ENCODE measurements at regions not wholly inside any gene's neighbourhood (a gene's known extent, or its start where the extent isn't known, plus 50 kb on each side); places are given as distances from the start of the nearest gene placed in this dataset.
"Not testable (repeated sequence)": the region's sequence is repeated elsewhere in the genome, so short reads cannot be mapped to it uniquely, and the experiment has no call there.

DNA sequence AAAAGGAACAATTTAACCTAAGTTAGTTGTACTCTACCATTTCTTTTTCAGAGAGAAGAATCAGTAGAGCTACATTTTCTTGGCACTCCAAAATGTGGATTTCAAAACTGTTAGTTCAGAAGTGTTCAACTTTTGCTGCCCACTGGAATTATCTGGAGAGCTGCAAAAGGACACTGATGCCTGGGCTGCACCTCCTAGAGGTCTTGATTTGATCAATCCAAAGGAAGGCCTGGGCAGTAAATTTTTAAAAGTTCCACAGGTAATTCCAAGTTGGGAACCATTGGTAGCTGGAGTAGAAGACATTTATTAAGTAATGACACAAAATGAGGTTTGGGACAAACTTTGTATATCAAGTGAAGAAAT is 79.3 kb upstream of the HMCN1 start:
- H3K4me3 Mint-ChIP-seq: no peak overlapping the region
- H3K27ac Mint-ChIP-seq (ENCODE audit: low read depth): no peak overlapping the region
- H3K36me3 Mint-ChIP-seq (ENCODE audit: insufficient read depth): no peaks in the 10 kb centered on the region
- no peak for ATAC-seq (replicated peaks; ENCODE audit: extremely low read depth, poor library complexity, severe bottlenecking)
- H3K27me3 Mint-ChIP-seq: no peaks in the 10 kb centered on the region
- H3K4me1 Mint-ChIP-seq: no peaks in the 10 kb centered on the region
- H3K9me3 Mint-ChIP-seq: no peaks in the 10 kb centered on the region
- DNase-seq (ENCODE audit: low spot score in 2 of 2): no peak

DNA sequence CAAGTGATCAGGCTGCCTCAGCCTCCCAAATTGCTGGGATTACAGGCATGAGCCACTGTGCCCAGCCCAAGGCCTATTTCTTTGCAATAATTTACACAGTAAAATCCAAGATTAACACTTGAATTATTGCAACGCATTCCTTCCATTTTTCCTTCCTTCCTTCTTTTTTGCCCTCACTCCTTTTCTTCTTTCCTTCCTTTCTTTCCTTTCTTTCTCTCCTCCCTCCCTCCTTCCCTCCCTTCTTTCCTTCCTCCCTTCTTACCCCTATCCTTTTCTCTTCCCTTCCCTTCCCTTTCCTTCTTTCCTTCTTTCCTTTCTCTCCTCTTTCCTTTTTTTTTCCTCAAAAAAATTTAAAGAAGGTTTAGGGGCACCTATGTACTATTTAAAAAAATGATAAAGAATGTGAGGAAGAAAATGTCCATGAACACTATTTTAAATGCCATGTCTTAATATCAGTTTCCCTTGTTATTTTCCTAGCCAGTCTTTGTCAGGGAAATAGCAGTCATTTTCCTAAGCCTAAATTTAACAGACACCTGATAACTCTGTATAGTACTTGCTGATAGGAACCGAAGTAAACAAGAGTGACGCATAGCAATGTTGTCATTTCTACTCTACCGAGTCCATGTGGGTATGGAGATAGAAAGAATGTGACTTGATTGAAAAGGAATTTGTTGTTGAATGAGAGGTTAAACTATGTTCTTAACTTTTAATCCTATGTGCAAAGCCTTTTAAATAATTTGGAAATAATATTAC is 79.8 kb upstream of the HMCN1 start:
- H3K4me1 Mint-ChIP-seq: no peaks in the 10 kb centered on the region
- no peaks in the 10 kb centered on the region for H3K27me3 Mint-ChIP-seq
- H3K27ac Mint-ChIP-seq (ENCODE audit: low read depth): no peak overlapping the region
- H3K36me3 Mint-ChIP-seq (ENCODE audit: insufficient read depth): no peaks in the 10 kb centered on the region
- ATAC-seq (replicated peaks; ENCODE audit: extremely low read depth, poor library complexity, severe bottlenecking) (no peak), DNase-seq (ENCODE audit: low spot score in 2 of 2) (no peak)
- H3K4me3 Mint-ChIP-seq: no peak overlapping the region
- no peaks in the 10 kb centered on the region for H3K9me3 Mint-ChIP-seq

DNA sequence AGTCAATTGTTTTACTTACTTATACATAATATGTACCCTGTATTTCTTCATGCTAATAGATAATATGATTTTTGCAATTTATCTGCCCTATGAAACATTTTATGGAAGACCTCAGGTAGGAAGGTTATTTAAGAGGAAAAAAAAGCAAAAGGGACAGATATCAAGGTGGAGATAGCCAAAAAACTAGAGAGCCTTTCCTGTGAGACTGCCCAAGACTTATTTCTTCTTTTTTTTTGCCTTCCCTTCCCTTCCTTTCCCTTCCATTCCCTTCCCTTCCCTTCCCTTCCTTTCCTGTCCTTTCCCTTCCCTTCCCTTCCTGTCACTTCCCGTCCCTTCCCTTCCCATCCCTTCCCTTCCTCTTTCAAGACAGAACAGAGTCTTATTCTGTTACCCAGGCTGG is 80.6 kb upstream of the HMCN1 start:
- ATAC-seq (replicated peaks; ENCODE audit: extremely low read depth, poor library complexity, severe bottlenecking) (no peak), DNase-seq (ENCODE audit: low spot score in 2 of 2) (no peak)
- Mint-ChIP-seq H3K27me3 (no peaks in the 10 kb centered on the region), H3K4me3 (no peak overlapping the region), H3K9me3 (no peaks in the 10 kb centered on the region), H3K36me3 (ENCODE audit: insufficient read depth) (no peaks in the 10 kb centered on the region), H3K4me1 (no peaks in the 10 kb centered on the region), H3K27ac (ENCODE audit: low read depth) (no peak overlapping the region)

DNA sequence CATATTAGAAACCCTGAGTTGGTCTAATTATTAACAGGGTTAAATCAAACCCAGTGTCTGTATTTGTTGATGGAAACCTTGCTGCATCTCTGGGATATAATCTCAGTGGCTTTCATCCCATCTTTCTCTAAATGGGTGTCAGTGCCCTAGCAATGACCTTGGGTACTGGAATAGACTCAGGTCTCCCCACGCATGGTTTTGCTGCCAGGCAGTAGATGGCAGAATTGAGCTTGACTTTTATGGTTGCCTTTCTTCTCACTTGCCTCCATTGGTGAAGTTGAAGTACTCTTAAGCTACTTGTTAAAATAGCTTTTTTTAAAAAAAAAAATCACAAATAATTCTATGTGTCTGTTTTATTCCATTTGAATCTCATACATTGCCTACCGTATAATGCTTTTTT is 81.8 kb upstream of the HMCN1 start:
- H3K4me3 Mint-ChIP-seq: no peak overlapping the region
- no peak overlapping the region for H3K27ac Mint-ChIP-seq (ENCODE audit: low read depth)
- ATAC-seq (replicated peaks; ENCODE audit: extremely low read depth, poor library complexity, severe bottlenecking) (no peak), DNase-seq (ENCODE audit: low spot score in 2 of 2) (no peak)
- no peaks in the 10 kb centered on the region for H3K27me3 Mint-ChIP-seq
- no peaks in the 10 kb centered on the region for H3K9me3 Mint-ChIP-seq
- H3K36me3 Mint-ChIP-seq (ENCODE audit: insufficient read depth): no peaks in the 10 kb centered on the region
- H3K4me1 Mint-ChIP-seq: no peaks in the 10 kb centered on the region

DNA sequence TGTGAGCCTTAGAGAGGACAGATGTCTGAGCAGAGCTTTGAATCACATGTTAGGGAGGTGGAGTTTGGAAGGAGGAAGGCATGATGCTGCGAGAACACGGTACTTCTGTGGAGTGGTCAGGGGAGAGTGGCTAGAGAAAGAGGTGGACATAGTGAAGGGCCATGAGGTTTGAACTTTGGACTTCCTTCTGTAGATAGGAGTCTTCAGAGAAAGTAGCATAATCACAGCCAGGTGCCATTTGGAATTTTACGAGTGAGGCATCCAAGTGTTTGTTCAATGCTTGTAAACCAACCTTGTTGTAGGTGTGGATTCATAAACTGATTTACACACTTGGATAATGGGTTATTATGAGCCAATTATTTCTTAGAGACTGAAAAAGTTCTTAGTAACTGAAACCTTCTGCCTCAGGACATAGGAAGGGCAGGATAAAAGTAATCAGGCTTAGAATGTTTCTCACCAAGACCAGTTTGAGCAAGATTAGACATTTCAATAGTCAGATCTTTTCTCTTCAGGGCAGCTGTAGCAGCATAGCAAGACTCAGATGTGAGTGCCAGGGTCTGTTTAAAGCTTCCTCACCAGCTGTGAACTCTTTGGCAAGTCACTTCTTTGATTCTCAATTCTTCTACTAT is 83.5 kb upstream of the HMCN1 start:
- Mint-ChIP-seq H3K27me3 (no peaks in the 10 kb centered on the region), H3K4me3 (no peak overlapping the region)

DNA sequence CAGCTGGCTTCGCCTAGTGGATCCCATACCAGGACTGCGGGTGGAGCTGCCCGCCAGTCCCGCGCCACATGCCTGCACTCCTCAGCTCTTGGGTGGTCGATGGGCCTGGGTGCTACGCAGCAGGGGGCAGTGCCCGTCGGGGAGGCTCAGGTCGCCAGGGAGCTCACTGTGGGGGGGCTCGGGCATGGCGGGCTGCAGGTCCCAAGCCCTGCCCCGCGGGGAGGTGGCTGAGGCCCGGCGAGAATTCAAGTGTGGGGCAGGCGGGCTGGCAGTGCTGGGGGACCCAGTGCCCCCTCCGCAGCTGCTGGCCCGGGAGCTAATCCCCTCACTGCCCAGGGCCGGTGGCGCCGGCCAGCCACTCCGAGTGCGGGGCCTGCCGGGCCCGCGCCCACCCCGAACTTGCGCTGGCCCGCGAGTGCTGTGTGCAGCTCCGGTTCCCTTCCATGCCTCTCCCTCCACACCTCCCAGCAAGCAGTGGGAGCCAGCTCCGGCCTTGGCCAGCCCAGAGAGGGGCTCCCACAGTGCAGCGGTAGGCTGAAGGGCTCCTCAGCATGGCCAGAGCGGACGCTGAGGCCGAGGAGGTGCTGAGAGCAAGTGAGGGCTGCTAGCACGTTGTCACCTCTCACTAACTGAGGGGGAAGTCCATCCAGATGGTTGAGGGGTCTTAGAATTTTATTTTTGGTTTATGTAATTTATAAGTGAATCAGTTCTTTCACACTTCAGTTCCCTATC is 85.2 kb upstream of the HMCN1 start:
- no peak for DNase-seq (ENCODE audit: low spot score in 2 of 2)
- no peaks in the 10 kb centered on the region for H3K36me3 Mint-ChIP-seq (ENCODE audit: insufficient read depth)
- no peak overlapping the region for H3K4me3 Mint-ChIP-seq
- H3K9me3 Mint-ChIP-seq: no peaks in the 10 kb centered on the region
- peaks cover 5% of the 10 kb centered on the region for H3K4me1 Mint-ChIP-seq
- no peak for ATAC-seq (replicated peaks; ENCODE audit: extremely low read depth, poor library complexity, severe bottlenecking)
- no peak overlapping the region for H3K27ac Mint-ChIP-seq (ENCODE audit: low read depth)
- no peaks in the 10 kb centered on the region for H3K27me3 Mint-ChIP-seq

More for the DNA sequence above, 83.5 kb upstream of the HMCN1 start:
- H3K9me3 Mint-ChIP-seq: no peaks in the 10 kb centered on the region
- no peaks in the 10 kb centered on the region for H3K36me3 Mint-ChIP-seq (ENCODE audit: insufficient read depth)
- ATAC-seq (replicated peaks; ENCODE audit: extremely low read depth, poor library complexity, severe bottlenecking) (no peak), DNase-seq (ENCODE audit: low spot score in 2 of 2) (no peak)
- H3K27ac Mint-ChIP-seq (ENCODE audit: low read depth): no peak overlapping the region
- H3K4me1 Mint-ChIP-seq: no peaks in the 10 kb centered on the region

DNA sequence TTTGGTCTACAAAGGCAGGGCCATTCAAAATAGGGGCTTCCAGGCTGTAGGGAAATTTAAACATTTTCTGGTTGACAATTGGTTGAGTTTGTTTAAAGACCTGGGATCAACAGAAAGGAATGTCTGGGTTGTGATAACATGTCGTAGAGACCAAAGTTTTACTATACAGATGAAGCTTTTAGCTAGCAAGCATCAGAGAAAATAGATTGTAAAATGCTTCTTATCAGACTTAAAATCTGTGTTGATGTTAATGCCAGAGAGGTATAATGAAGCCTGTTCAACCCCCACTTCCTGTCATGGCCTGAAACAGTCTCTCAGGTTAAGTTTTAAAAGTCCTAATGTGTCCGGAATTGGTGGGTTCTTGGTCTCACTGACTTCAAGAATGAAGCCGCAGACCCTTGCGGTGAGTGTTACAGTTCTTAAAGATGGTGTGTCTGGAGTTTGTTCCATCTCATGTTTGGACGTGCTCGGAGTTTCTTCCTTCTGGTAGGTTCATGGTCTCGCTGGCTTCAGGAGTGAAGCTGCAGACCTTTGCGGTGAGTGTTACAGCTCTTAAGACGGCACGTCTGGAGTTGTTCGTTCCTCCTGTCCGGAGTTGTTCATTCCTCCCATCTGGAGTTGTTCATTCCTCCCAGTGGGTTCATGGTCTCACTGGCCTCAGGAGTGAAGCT is 86.5 kb upstream of the HMCN1 start:
- not testable (repeated sequence) for H3K36me3 Mint-ChIP-seq (ENCODE audit: insufficient read depth); H3K9me3 Mint-ChIP-seq; ATAC-seq (replicated peaks; ENCODE audit: extremely low read depth, poor library complexity, severe bottlenecking); H3K4me1 Mint-ChIP-seq; H3K27ac Mint-ChIP-seq (ENCODE audit: low read depth); H3K27me3 Mint-ChIP-seq; H3K4me3 Mint-ChIP-seq; DNase-seq (ENCODE audit: low spot score in 2 of 2)

DNA sequence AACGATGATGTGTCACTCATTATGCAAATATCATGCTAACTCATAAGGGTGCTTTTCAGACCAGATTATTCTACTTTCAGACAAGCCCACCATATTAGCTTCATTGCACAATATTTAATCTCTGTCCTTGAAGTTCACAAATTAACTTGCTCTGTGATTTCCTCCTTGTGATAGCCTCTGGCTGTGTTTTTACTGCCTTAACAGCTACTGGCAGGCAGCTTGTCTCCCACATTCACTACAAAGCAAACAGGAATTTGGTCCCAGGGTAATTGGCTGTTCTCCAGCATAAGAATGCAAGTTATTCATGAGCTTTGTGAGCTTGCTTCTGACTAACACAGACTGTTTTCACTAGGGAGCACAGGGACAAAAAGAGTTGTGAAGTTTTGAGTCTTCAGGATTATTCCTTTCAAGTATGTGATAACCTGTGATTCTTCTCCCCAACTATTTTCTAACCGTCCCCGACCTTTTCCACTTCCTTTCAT is 87.9 kb upstream of the HMCN1 start:
- H3K4me3 Mint-ChIP-seq: no peak overlapping the region
- no peaks in the 10 kb centered on the region for H3K9me3 Mint-ChIP-seq
- no peaks in the 10 kb centered on the region for H3K36me3 Mint-ChIP-seq (ENCODE audit: insufficient read depth)
- ATAC-seq (replicated peaks; ENCODE audit: extremely low read depth, poor library complexity, severe bottlenecking) (no peak), DNase-seq (ENCODE audit: low spot score in 2 of 2) (no peak)
- H3K27ac Mint-ChIP-seq (ENCODE audit: low read depth): no peak overlapping the region
- peaks cover 5% of the 10 kb centered on the region for H3K4me1 Mint-ChIP-seq
- H3K27me3 Mint-ChIP-seq: no peaks in the 10 kb centered on the region

DNA sequence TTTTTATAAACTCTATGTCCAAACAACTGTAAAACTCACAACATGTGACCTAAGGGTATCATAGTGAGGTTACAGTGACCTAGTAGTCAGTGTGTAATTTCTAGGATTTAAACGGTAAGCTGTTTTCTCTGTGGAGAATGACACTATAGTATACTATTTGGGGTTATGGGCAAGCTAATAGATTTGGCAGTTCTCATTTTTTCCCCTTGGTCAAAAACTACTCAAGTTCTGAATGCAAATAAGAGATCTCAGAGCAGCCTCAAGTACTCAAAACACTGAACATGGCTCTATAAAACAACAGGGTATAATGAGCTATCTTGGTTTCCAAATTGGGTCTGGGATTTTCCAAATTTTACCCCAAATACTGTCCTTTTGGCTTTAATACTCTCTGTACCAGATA is 88.5 kb upstream of the HMCN1 start:
- Mint-ChIP-seq H3K4me3 (no peak overlapping the region), H3K27me3 (no peaks in the 10 kb centered on the region), H3K4me1 (peaks cover 5% of the 10 kb centered on the region), H3K9me3 (no peaks in the 10 kb centered on the region), H3K36me3 (ENCODE audit: insufficient read depth) (no peaks in the 10 kb centered on the region), H3K27ac (ENCODE audit: low read depth) (no peak overlapping the region)
- DNase-seq (ENCODE audit: low spot score in 2 of 2) (no peak), ATAC-seq (replicated peaks; ENCODE audit: extremely low read depth, poor library complexity, severe bottlenecking) (no peak)

DNA sequence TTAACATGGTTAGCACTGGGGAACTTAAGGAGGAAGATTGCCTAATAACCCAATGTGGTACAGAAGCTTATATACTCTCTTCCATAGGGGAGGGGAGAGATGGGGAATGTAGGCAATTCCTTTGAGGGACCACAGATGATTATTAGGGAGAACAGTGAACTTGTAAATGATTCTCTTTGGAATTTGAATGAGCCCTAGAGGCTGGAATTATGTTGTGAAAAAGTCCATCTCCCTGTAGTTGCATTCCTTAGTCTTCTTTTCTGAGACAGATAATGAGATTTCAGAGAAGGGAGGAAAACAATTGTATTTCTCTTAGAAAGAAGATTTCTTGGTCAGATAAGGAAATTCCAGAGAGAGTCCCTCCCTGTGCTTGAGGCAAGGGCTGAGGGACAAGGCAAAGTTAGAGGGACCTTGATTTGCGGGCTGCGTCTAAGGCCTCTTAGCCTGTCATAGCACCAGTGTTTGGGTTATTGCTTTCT is 89.0 kb upstream of the HMCN1 start:
- DNase-seq (ENCODE audit: low spot score in 2 of 2) (no peak), ATAC-seq (replicated peaks; ENCODE audit: extremely low read depth, poor library complexity, severe bottlenecking) (no peak)
- H3K27ac Mint-ChIP-seq (ENCODE audit: low read depth): no peak overlapping the region
- no peaks in the 10 kb centered on the region for H3K36me3 Mint-ChIP-seq (ENCODE audit: insufficient read depth)
- H3K4me1 Mint-ChIP-seq: peaks cover 5% of the 10 kb centered on the region
- no peaks in the 10 kb centered on the region for H3K27me3 Mint-ChIP-seq
- H3K4me3 Mint-ChIP-seq: no peak overlapping the region
- no peaks in the 10 kb centered on the region for H3K9me3 Mint-ChIP-seq

DNA sequence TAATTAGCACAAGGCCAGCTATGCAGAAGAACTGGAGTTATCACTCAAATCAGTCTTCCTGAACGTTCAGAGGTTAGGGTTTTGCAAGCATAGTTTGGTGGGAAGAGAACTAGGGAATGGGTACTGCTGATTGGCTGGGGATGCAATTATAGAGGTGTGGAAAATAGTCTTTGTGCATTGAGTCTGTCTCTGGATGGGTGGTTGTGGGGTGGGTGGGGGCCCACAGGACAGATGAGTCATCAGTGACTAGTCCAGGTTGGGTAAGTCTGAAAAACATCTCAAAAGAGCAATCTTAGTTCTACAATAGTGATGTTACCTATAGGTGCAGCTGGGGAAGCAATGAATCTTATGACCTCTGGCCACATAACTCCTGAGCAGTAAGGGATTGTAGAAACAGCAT is 89.7 kb upstream of the HMCN1 start:
- Mint-ChIP-seq H3K9me3 (no peaks in the 10 kb centered on the region), H3K4me1 (peaks cover 5% of the 10 kb centered on the region), H3K27ac (ENCODE audit: low read depth) (no peak overlapping the region), H3K4me3 (no peak overlapping the region), H3K27me3 (no peaks in the 10 kb centered on the region), H3K36me3 (ENCODE audit: insufficient read depth) (no peaks in the 10 kb centered on the region)
- ATAC-seq (replicated peaks; ENCODE audit: extremely low read depth, poor library complexity, severe bottlenecking) (no peak), DNase-seq (ENCODE audit: low spot score in 2 of 2) (no peak)

DNA sequence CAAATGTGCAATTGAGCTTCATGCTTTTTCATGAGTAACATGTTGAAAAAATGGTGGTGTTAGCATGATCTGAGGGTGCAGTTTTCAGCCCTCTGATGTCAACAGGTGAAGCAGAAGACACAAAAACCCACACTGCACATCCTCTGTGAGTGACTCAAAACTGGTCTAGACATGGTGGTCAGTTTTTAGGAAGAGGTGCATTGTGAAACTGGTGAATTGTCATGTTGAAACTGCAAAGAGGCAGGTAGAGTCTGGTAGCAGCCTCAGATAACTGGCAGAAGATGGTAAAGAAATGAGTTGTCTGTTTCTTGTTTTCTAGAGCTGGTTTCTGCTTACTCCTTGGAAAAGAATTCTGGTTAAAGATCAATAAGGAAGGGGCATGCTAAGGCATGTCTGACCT is 97.3 kb upstream of the HMCN1 start:
- Mint-ChIP-seq H3K9me3 (peaks cover 6% of the 10 kb centered on the region), H3K36me3 (ENCODE audit: insufficient read depth) (peaks cover 2% of the 10 kb centered on the region), H3K27me3 (peaks cover 15% of the 10 kb centered on the region), H3K4me3 (no peak overlapping the region), H3K4me1 (no peaks in the 10 kb centered on the region), H3K27ac (ENCODE audit: low read depth) (no peak overlapping the region)
- no peak for ATAC-seq (replicated peaks; ENCODE audit: extremely low read depth, poor library complexity, severe bottlenecking)
- no peak for DNase-seq (ENCODE audit: low spot score in 2 of 2)

Data from central memory CD8-positive, alpha-beta T cell (primary cell).